ENCODE measurements at regions not wholly inside any gene's neighbourhood (a gene's known extent, or its start where the extent isn't known, plus 50 kb on each side); places are given as distances from the start of the nearest gene placed in this dataset.

GRCh38 chr2:19783935-19784334 lies 117.8 kb downstream of the TTC32 start:
- Mint-ChIP-seq H3K36me3 (no peaks in the 10 kb centered on the region), H3K9me3 (no peaks in the 10 kb centered on the region), H3K4me1 (no peaks in the 10 kb centered on the region), H3K27ac (no peak overlapping the region), H3K4me3 (no peak overlapping the region)
- ATAC-seq (no peak), DNase-seq (ENCODE audit: low spot score in 2 of 2) (no peak)

- no peaks in the 10 kb centered on the region for H3K4me1 Mint-ChIP-seq
- H3K27ac Mint-ChIP-seq = no peak overlapping the region
- ATAC-seq = no peak
- H3K4me3 Mint-ChIP-seq = no peak overlapping the region
- H3K9me3 Mint-ChIP-seq = no peaks in the 10 kb centered on the region
- H3K36me3 Mint-ChIP-seq = no peaks in the 10 kb centered on the region
- DNase-seq (ENCODE audit: low spot score in 2 of 2) = no peak
These were observed 124.8 kb downstream of the TTC32 start for GRCh38 chr2:19776941-19777514.

DNA sequence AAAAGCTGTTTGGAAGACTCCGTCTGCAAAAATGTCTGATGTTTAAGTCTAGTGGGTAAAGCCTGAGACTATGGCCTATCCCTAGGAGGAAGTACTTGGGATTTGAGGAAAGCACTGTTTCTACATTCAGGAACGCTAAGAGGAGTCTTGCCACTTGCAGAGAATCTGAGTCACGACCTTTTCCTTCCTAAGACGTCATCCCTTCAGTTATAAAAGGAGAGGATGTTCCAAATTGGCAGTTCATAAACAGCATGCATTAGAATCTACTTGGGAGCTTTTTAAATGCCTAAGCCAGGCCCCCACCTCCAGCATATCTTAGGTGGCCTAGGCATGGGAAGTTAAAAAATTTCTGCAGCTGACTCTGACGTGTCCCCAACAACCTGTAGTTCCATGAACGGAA lies 125.9 kb downstream of the TTC32 start:
- no peak for ATAC-seq
- Mint-ChIP-seq H3K4me1 (no peaks in the 10 kb centered on the region), H3K9me3 (no peaks in the 10 kb centered on the region), H3K4me3 (no peak overlapping the region), H3K27ac (no peak overlapping the region), H3K36me3 (no peaks in the 10 kb centered on the region)
- DNase-seq (ENCODE audit: low spot score in 2 of 2) = no peak

- no peak for ATAC-seq
- Mint-ChIP-seq H3K4me3 (no peak overlapping the region), H3K9me3 (no peaks in the 10 kb centered on the region), H3K36me3 (no peaks in the 10 kb centered on the region), H3K27ac (no peak overlapping the region), H3K4me1 (no peaks in the 10 kb centered on the region)
- DNase-seq (ENCODE audit: low spot score in 2 of 2) = no peak
These were observed 126.5 kb downstream of the TTC32 start for GRCh38 chr2:19775315-19775714.

- no peak for DNase-seq (ENCODE audit: low spot score in 2 of 2)
- H3K27ac Mint-ChIP-seq = no peak overlapping the region
These were observed 127.0 kb downstream of the TTC32 start for GRCh38 chr2:19774805-19775176.

GRCh38 chr2:19772981-19773380 lies 128.8 kb downstream of the TTC32 start:
- Mint-ChIP-seq H3K36me3 (no peaks in the 10 kb centered on the region), H3K9me3 (no peaks in the 10 kb centered on the region), H3K4me3 (no peak overlapping the region), H3K27ac (no peak overlapping the region), H3K4me1 (no peaks in the 10 kb centered on the region)
- DNase-seq (ENCODE audit: low spot score in 2 of 2) (no peak), ATAC-seq (no peak)

More at GRCh38 chr2:19774805-19775176, 127.0 kb downstream of the TTC32 start:
- H3K36me3 Mint-ChIP-seq = no peaks in the 10 kb centered on the region
- H3K9me3 Mint-ChIP-seq = no peaks in the 10 kb centered on the region
- no peak for ATAC-seq
- H3K4me3 Mint-ChIP-seq = no peak overlapping the region
- H3K4me1 Mint-ChIP-seq = no peaks in the 10 kb centered on the region

DNA sequence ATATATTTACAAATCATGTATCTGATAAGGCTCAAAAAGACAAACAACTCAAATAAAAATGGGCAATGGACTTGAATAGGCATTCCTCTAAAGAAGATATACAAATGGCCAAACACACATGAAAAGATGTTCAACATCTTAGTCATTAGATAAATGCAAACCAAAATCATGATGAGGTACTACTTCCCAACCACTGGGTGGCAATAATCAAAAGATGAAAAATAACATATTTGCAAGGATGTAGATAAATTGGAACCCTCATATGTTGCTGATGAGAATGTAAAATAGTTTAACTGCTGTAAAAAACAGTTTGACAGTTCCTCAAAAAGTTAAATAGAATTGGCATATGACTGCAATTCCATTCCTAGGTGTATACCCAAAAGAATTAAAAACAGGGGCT lies 132.3 kb downstream of the TTC32 start:
- DNase-seq (ENCODE audit: low spot score in 2 of 2) (no peak), ATAC-seq (no peak)
- no peak overlapping the region for H3K4me3 Mint-ChIP-seq
- no peaks in the 10 kb centered on the region for H3K36me3 Mint-ChIP-seq
- no peak overlapping the region for H3K27ac Mint-ChIP-seq
- H3K9me3 Mint-ChIP-seq = no peaks in the 10 kb centered on the region
- no peaks in the 10 kb centered on the region for H3K4me1 Mint-ChIP-seq

DNA sequence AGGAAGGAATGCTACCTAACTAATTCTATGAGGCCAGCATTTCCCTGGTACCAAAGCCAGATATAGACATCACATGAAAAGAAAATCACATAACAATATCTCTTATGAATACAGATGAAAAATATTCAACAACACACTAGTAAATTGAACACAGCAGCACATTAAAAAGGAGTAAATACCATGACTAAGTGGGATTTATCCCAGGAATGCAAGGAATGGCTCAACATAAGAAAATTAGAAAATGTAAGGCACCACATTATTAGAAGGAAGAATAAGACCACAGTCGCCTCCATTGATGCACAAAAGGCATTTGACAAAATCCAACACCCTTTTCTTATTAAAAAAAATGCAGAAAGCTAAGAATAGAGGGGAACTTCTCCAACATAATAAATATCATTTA lies 133.9 kb downstream of the TTC32 start:
- Mint-ChIP-seq H3K4me1 (no peaks in the 10 kb centered on the region), H3K4me3 (no peak overlapping the region), H3K9me3 (no peaks in the 10 kb centered on the region), H3K36me3 (no peaks in the 10 kb centered on the region), H3K27ac (no peak overlapping the region)
- ATAC-seq (no peak), DNase-seq (ENCODE audit: low spot score in 2 of 2) (no peak)

GRCh38 chr2:19764998-19765397 lies 136.8 kb downstream of the TTC32 start:
- no peak overlapping the region for H3K27ac Mint-ChIP-seq

DNA sequence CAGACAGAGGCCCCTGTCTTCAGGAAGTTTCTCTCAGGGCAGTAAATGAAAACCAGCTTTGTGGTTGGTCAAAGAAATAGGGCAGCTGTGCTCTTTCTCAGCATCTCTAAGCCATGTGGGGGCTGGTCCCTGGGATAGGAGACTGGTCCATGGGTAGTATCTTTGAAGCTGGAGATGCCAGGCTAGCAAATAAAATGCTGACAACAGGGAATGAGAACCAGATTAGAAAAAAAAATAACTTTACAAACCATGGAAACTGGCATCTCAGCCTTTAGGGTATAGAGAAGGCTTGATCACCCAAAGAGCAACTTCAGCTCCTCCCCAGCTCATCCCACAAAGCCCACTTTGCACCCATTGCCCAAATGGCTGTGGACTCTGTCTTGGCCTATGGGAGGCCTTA lies 138.1 kb downstream of the TTC32 start:
- DNase-seq (ENCODE audit: low spot score in 2 of 2) (no peak), ATAC-seq (no peak)
- no peaks in the 10 kb centered on the region for H3K4me1 Mint-ChIP-seq
- H3K27ac Mint-ChIP-seq = no peak overlapping the region
- H3K4me3 Mint-ChIP-seq = no peak overlapping the region
- H3K36me3 Mint-ChIP-seq = no peaks in the 10 kb centered on the region
- H3K9me3 Mint-ChIP-seq = no peaks in the 10 kb centered on the region

More at GRCh38 chr2:19764998-19765397, 136.8 kb downstream of the TTC32 start:
- ATAC-seq = no peak
- H3K4me3 Mint-ChIP-seq = no peak overlapping the region
- H3K9me3 Mint-ChIP-seq = no peaks in the 10 kb centered on the region
- H3K36me3 Mint-ChIP-seq = no peaks in the 10 kb centered on the region
- DNase-seq (ENCODE audit: low spot score in 2 of 2) = no peak
- H3K4me1 Mint-ChIP-seq = no peaks in the 10 kb centered on the region

- DNase-seq (ENCODE audit: low spot score in 2 of 2) = no peak
- Mint-ChIP-seq H3K36me3 (no peaks in the 10 kb centered on the region), H3K4me3 (no peak overlapping the region), H3K4me1 (no peaks in the 10 kb centered on the region), H3K9me3 (no peaks in the 10 kb centered on the region), H3K27ac (no peak overlapping the region)
- ATAC-seq = no peak
These were observed 138.7 kb downstream of the TTC32 start for GRCh38 chr2:19762959-19763605.

- no peak overlapping the region for H3K4me3 Mint-ChIP-seq
- ATAC-seq (no peak), DNase-seq (ENCODE audit: low spot score in 2 of 2) (no peak)
- no peaks in the 10 kb centered on the region for H3K4me1 Mint-ChIP-seq
- H3K36me3 Mint-ChIP-seq = no peaks in the 10 kb centered on the region
- no peak overlapping the region for H3K27ac Mint-ChIP-seq
- H3K9me3 Mint-ChIP-seq = no peaks in the 10 kb centered on the region
These were observed 139.6 kb downstream of the TTC32 start for GRCh38 chr2:19762142-19762541.

GRCh38 chr2:19759880-19760279 lies 141.9 kb downstream of the TTC32 start:
- Mint-ChIP-seq H3K4me3 (no peak overlapping the region), H3K9me3 (no peaks in the 10 kb centered on the region)
- no peak for ATAC-seq

GRCh38 chr2:19758658-19759057 lies 143.1 kb downstream of the TTC32 start:
- no peak for DNase-seq (ENCODE audit: low spot score in 2 of 2)
- no peak for ATAC-seq
- H3K36me3 Mint-ChIP-seq = no peaks in the 10 kb centered on the region
- no peaks in the 10 kb centered on the region for H3K4me1 Mint-ChIP-seq
- no peak overlapping the region for H3K4me3 Mint-ChIP-seq
- no peak overlapping the region for H3K27ac Mint-ChIP-seq
- H3K9me3 Mint-ChIP-seq = no peaks in the 10 kb centered on the region

More at GRCh38 chr2:19759880-19760279, 141.9 kb downstream of the TTC32 start:
- Mint-ChIP-seq H3K4me1 (no peaks in the 10 kb centered on the region), H3K27ac (no peak overlapping the region), H3K36me3 (no peaks in the 10 kb centered on the region)
- no peak for DNase-seq (ENCODE audit: low spot score in 2 of 2)

- H3K4me1 Mint-ChIP-seq = no peaks in the 10 kb centered on the region
- ATAC-seq (no peak), DNase-seq (ENCODE audit: low spot score in 2 of 2) (no peak)
- no peaks in the 10 kb centered on the region for H3K9me3 Mint-ChIP-seq
- no peak overlapping the region for H3K27ac Mint-ChIP-seq
- no peak overlapping the region for H3K4me3 Mint-ChIP-seq
- H3K36me3 Mint-ChIP-seq = no peaks in the 10 kb centered on the region
These were observed 144.2 kb downstream of the TTC32 start for GRCh38 chr2:19757586-19757985.

DNA sequence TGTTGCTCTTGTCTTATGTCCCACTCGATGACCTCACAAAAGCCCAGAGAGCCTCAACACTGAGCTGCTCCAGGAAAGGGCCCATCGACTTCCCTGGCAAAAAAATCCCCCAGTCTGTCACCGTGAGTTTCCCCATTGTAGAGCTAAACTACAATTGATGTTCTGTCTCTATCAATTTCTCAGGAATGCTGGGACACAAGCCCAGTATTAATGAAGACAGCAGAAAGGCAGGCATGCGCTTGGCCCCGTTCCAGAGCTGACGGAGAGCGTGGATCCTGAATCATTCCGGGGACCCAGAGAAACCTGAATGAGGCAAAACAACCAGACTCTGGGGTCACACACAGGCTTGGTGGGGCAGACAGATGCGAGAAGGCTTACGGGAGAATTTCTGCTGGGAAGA lies 146.9 kb downstream of the TTC32 start:
- no peaks in the 10 kb centered on the region for H3K9me3 Mint-ChIP-seq
- DNase-seq (ENCODE audit: low spot score in 2 of 2) = no peak
- H3K4me3 Mint-ChIP-seq = no peak overlapping the region
- H3K4me1 Mint-ChIP-seq = no peaks in the 10 kb centered on the region
- ATAC-seq = no peak
- H3K27ac Mint-ChIP-seq = no peak overlapping the region
- no peaks in the 10 kb centered on the region for H3K36me3 Mint-ChIP-seq

Measured in stimulated activated effector memory CD8-positive, alpha-beta T cell treated with anti-CD3 and anti-CD28 coated beads, Interleukin-12 subunit alpha, Interleukin-12 subunit beta, amount 100 ng/mL, for 72 hours (primary cell).